Skeletal muscle tissue (tissue), 3 donors: ENCODE measurements at regions not wholly inside any gene's neighbourhood (a gene's known extent, or its start where the extent isn't known, plus 50 kb on each side); places are given as distances from the start of the nearest gene placed in this dataset.
"Not testable (repeated sequence)": the region's sequence is repeated elsewhere in the genome, so short reads cannot be mapped to it uniquely, and the experiment has no call there.

ENCODE experiments used
- H3K27ac ChIP-seq: one replicate; pipeline ENCODE4 v1.7.0; 2013; ENCODE audit warnings: mild to moderate bottlenecking, low read depth, low read length, inconsistent platforms
- H3K27me3 ChIP-seq, 3 donors: one replicate each; pipeline ENCODE4 v1.7.0; 2013; ENCODE audit warnings: low read length in 3 of 3; ENCODE audit not compliant: control insufficient read depth in 3 of 3, insufficient read depth in 3 of 3
- H3K36me3 ChIP-seq, 3 donors: one replicate each; pipeline ENCODE4 v1.7.0; 2013; ENCODE audit warnings: low read length in 3 of 3; ENCODE audit not compliant: control insufficient read depth in 3 of 3, insufficient read depth in 3 of 3
- H3K4me1 ChIP-seq, 3 donors: one replicate each; pipeline ENCODE4 v1.7.0; 2013; ENCODE audit warnings: low read length in 3 of 3, mild to moderate bottlenecking in 3 of 3; ENCODE audit not compliant: control insufficient read depth in 3 of 3, insufficient read depth in 3 of 3
- H3K4me3 ChIP-seq, 3 donors: one replicate each; pipeline ENCODE4 v1.7.0; 2013; ENCODE audit warnings: low read length in 3 of 3
- H3K9ac ChIP-seq, 3 donors: one replicate each; pipeline ENCODE4 v1.7.0; 2013; ENCODE audit warnings: low read length in 3 of 3, mild to moderate bottlenecking in 3 of 3, moderate library complexity in 2 of 3, low read depth in 1 of 3
- H3K9me3 ChIP-seq, 3 donors: one replicate each; pipeline ENCODE4 v1.7.0; 2013; ENCODE audit warnings: low read length in 3 of 3; ENCODE audit not compliant: control insufficient read depth in 3 of 3
- donor health status: Osteomylitis.

- Histone ChIP-seq H3K27me3 (no peaks in the 10 kb centered on the region), H3K27ac (no peak overlapping the region)
Measured at GRCh38 chr16:13829697-13830299, 90.2 kb upstream of the ERCC4 start.

GRCh38 chr16:13833515-13833914 lies 86.4 kb upstream of the ERCC4 start:
- no peaks in the 10 kb centered on the region for H3K4me1 ChIP-seq
- H3K9me3 ChIP-seq = no peaks in the 10 kb centered on the region
- H3K36me3 ChIP-seq = no peaks in the 10 kb centered on the region
- no peak overlapping the region for H3K9ac ChIP-seq
- no peak overlapping the region for H3K27ac ChIP-seq
- no peaks in the 10 kb centered on the region for H3K27me3 ChIP-seq
- no peak overlapping the region for H3K4me3 ChIP-seq

More at GRCh38 chr16:13829697-13830299, 90.2 kb upstream of the ERCC4 start:
- Histone ChIP-seq H3K4me3 (no peak overlapping the region), H3K9ac (no peak overlapping the region), H3K4me1 (no peaks in the 10 kb centered on the region), H3K9me3 (peaks cover 0 to 3% (median 0%) of the 10 kb centered on the region in 3 donors), H3K36me3 (no peaks in the 10 kb centered on the region)

GRCh38 chr16:13835387-13835786 lies 84.6 kb upstream of the ERCC4 start:
- H3K9ac ChIP-seq = no peak overlapping the region

GRCh38 chr16:13835935-13836730 lies 83.8 kb upstream of the ERCC4 start:
- Histone ChIP-seq H3K9me3 (no peaks in the 10 kb centered on the region), H3K9ac (no peak overlapping the region), H3K27ac (no peak overlapping the region), H3K36me3 (no peaks in the 10 kb centered on the region), H3K4me3 (no peak overlapping the region), H3K4me1 (no peaks in the 10 kb centered on the region), H3K27me3 (no peaks in the 10 kb centered on the region)

More at GRCh38 chr16:13835387-13835786, 84.6 kb upstream of the ERCC4 start:
- H3K27me3 ChIP-seq = no peaks in the 10 kb centered on the region
- no peak overlapping the region for H3K4me3 ChIP-seq
- no peaks in the 10 kb centered on the region for H3K4me1 ChIP-seq
- H3K36me3 ChIP-seq = no peaks in the 10 kb centered on the region
- H3K27ac ChIP-seq = no peak overlapping the region
- no peaks in the 10 kb centered on the region for H3K9me3 ChIP-seq

GRCh38 chr16:13838401-13839190 lies 81.4 kb upstream of the ERCC4 start:
- H3K4me3 ChIP-seq = no peak overlapping the region
- H3K4me1 ChIP-seq = no peaks in the 10 kb centered on the region
- H3K36me3 ChIP-seq = no peaks in the 10 kb centered on the region
- H3K9me3 ChIP-seq = no peaks in the 10 kb centered on the region
- H3K27me3 ChIP-seq = peaks cover 0 to 3% (median 0%) of the 10 kb centered on the region in 3 donors
- no peak overlapping the region for H3K27ac ChIP-seq
- no peak overlapping the region for H3K9ac ChIP-seq

GRCh38 chr16:13839577-13839976 lies 80.4 kb upstream of the ERCC4 start:
- Histone ChIP-seq H3K9ac (no peak overlapping the region), H3K27me3 (peaks cover 0 to 3% (median 0%) of the 10 kb centered on the region in 3 donors), H3K4me3 (no peak overlapping the region), H3K36me3 (no peaks in the 10 kb centered on the region), H3K27ac (no peak overlapping the region), H3K4me1 (no peaks in the 10 kb centered on the region), H3K9me3 (no peaks in the 10 kb centered on the region)

- Histone ChIP-seq H3K27me3 (peaks cover 0 to 3% (median 0%) of the 10 kb centered on the region in 3 donors), H3K9me3 (peaks cover 0 to 2% (median 2%) of the 10 kb centered on the region in 3 donors), H3K36me3 (no peaks in the 10 kb centered on the region), H3K9ac (no peak overlapping the region), H3K4me3 (no peak overlapping the region), H3K4me1 (no peaks in the 10 kb centered on the region), H3K27ac (no peak overlapping the region)
Measured at GRCh38 chr16:13845232-13845631, 74.7 kb upstream of the ERCC4 start.

- Histone ChIP-seq H3K4me1 (no peaks in the 10 kb centered on the region), H3K36me3 (no peaks in the 10 kb centered on the region)
Measured at GRCh38 chr16:13848795-13849194, 71.2 kb upstream of the ERCC4 start.

GRCh38 chr16:13850173-13850572 lies 69.8 kb upstream of the ERCC4 start:
- not testable (repeated sequence) for H3K36me3 ChIP-seq, H3K27ac ChIP-seq, H3K9ac ChIP-seq, H3K27me3 ChIP-seq, H3K4me1 ChIP-seq, H3K9me3 ChIP-seq, H3K4me3 ChIP-seq

More at GRCh38 chr16:13848795-13849194, 71.2 kb upstream of the ERCC4 start:
- H3K27ac ChIP-seq = no peak overlapping the region
- no peaks in the 10 kb centered on the region for H3K27me3 ChIP-seq
- peaks cover 0 to 2% (median 2%) of the 10 kb centered on the region in 3 donors for H3K9me3 ChIP-seq
- no peak overlapping the region for H3K9ac ChIP-seq
- no peak overlapping the region for H3K4me3 ChIP-seq

GRCh38 chr16:13852827-13853226 lies 67.1 kb upstream of the ERCC4 start:
- peaks cover 0 to 2% (median 0%) of the 10 kb centered on the region in 3 donors for H3K9me3 ChIP-seq
- no peak overlapping the region for H3K27ac ChIP-seq
- H3K4me3 ChIP-seq = no peak overlapping the region
- no peak overlapping the region for H3K9ac ChIP-seq
- H3K4me1 ChIP-seq = no peaks in the 10 kb centered on the region
- no peaks in the 10 kb centered on the region for H3K36me3 ChIP-seq
- no peaks in the 10 kb centered on the region for H3K27me3 ChIP-seq
